ENCODE measurements at regions not wholly inside any gene's neighbourhood (a gene's known extent, or its start where the extent isn't known, plus 50 kb on each side); places are given as distances from the start of the nearest gene placed in this dataset.

DNA sequence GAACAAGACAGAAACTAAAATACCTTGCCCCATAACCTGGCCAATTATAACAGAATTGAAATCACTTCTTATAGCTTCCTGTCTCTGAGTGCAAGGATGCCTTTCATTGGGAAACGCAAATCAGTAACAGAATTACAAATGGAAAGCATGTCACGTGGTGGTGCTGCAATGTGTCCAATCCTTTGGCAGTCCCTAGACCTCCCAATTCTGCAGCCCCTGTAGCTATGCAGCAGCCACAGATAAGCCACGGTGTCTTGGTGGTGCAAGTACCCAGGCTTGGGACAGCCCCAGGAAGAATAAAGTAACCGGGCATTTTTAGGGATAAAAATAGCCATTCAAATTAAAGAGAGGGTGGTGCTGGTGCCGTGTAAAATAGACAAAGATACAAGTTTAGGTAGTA, 134.6 kb upstream of the CCN2 start:
- no peaks in the 10 kb centered on the region for H3K4me1 Mint-ChIP-seq (ENCODE audit: low read depth)

DNA sequence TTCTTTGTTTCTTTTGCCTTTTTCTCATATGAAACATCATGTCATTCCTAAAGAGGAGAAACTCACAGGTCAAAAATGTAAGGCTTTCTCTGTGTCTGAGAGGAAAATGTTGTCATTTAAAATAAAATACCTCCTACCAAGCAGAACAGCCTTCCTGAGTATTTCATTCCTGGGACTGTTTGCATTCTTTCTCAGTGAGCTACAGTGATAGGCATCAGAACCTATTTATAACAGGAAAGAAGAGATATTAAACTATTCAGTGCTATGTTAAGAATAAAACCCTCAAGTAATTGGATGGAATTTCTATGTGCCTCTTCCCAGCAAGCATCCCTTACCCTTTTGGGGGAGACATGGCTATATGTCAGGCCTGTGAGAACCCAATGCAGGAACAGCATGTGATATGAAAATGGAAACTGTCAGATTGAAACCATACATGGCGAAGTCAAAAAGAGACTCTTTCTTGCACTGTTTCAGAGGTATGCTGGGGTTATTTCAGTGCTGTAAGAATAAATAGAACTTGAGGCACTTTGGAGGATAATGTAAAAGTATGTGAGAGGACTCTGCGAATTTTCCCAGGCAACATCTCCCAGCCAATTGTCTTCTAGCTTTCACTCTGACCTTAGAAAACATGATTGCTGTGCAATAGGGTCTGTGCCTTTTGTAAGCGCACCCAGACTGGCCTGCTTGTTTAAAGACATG, 133.8 kb upstream of the CCN2 start:
- no peaks in the 10 kb centered on the region for H3K36me3 Mint-ChIP-seq (ENCODE audit: low read depth)
- Histone ChIP-seq H3K36me3 (ENCODE audit: insufficient read depth, low read length) (no peaks in the 10 kb centered on the region), H3K4me1 (ENCODE audit: insufficient read depth, low read length) (no peaks in the 10 kb centered on the region), H3K27ac (ENCODE audit: low read depth in 1 of 2, low read length in 2 of 2) (no peak overlapping the region), H3K4me3 (ENCODE audit: low read length) (no peak overlapping the region), H3K9me3 (ENCODE audit: control insufficient read depth in 1 of 2, insufficient read depth in 1 of 2, low read length in 2 of 2) (no peaks in the 10 kb centered on the region), H3K27me3 (ENCODE audit: control insufficient read depth in 1 of 2, insufficient read depth in 2 of 2, low read length in 2 of 2) (no peaks in the 10 kb centered on the region)
- peaks cover 2% of the 10 kb centered on the region for H3K9me3 Mint-ChIP-seq
- ATAC-seq (ENCODE audit: poor library complexity) (no peak), DNase-seq (no peak)
- TF ChIP-seq, protein P1, sequence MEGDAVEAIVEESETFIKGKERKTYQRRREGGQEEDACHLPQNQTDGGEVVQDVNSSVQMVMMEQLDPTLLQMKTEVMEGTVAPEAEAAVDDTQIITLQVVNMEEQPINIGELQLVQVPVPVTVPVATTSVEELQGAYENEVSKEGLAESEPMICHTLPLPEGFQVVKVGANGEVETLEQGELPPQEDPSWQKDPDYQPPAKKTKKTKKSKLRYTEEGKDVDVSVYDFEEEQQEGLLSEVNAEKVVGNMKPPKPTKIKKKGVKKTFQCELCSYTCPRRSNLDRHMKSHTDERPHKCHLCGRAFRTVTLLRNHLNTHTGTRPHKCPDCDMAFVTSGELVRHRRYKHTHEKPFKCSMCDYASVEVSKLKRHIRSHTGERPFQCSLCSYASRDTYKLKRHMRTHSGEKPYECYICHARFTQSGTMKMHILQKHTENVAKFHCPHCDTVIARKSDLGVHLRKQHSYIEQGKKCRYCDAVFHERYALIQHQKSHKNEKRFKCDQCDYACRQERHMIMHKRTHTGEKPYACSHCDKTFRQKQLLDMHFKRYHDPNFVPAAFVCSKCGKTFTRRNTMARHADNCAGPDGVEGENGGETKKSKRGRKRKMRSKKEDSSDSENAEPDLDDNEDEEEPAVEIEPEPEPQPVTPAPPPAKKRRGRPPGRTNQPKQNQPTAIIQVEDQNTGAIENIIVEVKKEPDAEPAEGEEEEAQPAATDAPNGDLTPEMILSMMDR (IDR thresholded peaks at IDR 0.05) = no peak
- peaks cover 4% of the 10 kb centered on the region for H3K27me3 Mint-ChIP-seq
- no peaks in the 10 kb centered on the region for H3K4me1 Mint-ChIP-seq (ENCODE audit: low read depth)
- no peak overlapping the region for H3K4me3 Mint-ChIP-seq
- CTCF ChIA-PET = no interaction called here
- intact Hi-C loops (cut with DNase I, micrococcal nuclease) = no loop called here
- no peak overlapping the region for H3K27ac Mint-ChIP-seq
- POLR2A ChIA-PET = no interaction called here

More for the DNA sequence above, 134.6 kb upstream of the CCN2 start:
- Histone ChIP-seq H3K27ac (ENCODE audit: low read depth in 1 of 2, low read length in 2 of 2) (no peak overlapping the region), H3K27me3 (ENCODE audit: control insufficient read depth in 1 of 2, insufficient read depth in 2 of 2, low read length in 2 of 2) (no peaks in the 10 kb centered on the region), H3K9me3 (ENCODE audit: control insufficient read depth in 1 of 2, insufficient read depth in 1 of 2, low read length in 2 of 2) (no peaks in the 10 kb centered on the region), H3K4me3 (ENCODE audit: low read length) (no peak overlapping the region), H3K36me3 (ENCODE audit: insufficient read depth, low read length) (no peaks in the 10 kb centered on the region), H3K4me1 (ENCODE audit: insufficient read depth, low read length) (no peaks in the 10 kb centered on the region)
- POLR2A ChIA-PET = no interaction called here
- Mint-ChIP-seq H3K27me3 (peaks cover 4% of the 10 kb centered on the region), H3K9me3 (peaks cover 2% of the 10 kb centered on the region), H3K4me3 (no peak overlapping the region), H3K27ac (no peak overlapping the region), H3K36me3 (ENCODE audit: low read depth) (no peaks in the 10 kb centered on the region)
- no peak for DNase-seq
- no peak for ATAC-seq (ENCODE audit: poor library complexity)
- intact Hi-C loops (cut with DNase I, micrococcal nuclease) = no loop called here
- TF ChIP-seq, protein P1 (IDR thresholded peaks at IDR 0.05) = no peak
- CTCF ChIA-PET = no interaction called here

DNA sequence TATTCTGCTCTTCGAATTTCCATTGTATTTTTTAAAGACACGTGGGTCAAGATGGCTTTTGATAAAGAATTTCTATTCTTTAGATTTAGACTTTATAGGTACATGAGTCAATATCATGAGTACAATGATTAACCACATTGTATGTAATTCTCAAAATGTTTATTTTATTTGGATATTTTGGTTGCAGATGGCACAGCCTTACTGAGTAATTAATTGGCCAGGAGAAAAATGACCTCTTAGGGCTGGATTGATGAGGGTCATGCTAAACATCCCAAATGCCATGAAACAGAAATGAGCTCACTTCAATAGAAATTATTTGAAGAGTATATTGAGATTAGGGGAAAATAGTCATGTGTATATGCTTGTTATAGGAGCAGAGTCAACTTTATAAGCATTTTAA, 131.2 kb upstream of the CCN2 start:
- Histone ChIP-seq H3K27me3 (ENCODE audit: control insufficient read depth in 1 of 2, insufficient read depth in 2 of 2, low read length in 2 of 2) (no peaks in the 10 kb centered on the region), H3K36me3 (ENCODE audit: insufficient read depth, low read length) (no peaks in the 10 kb centered on the region), H3K4me3 (ENCODE audit: low read length) (no peak overlapping the region), H3K4me1 (ENCODE audit: insufficient read depth, low read length) (no peaks in the 10 kb centered on the region), H3K9me3 (ENCODE audit: control insufficient read depth in 1 of 2, insufficient read depth in 1 of 2, low read length in 2 of 2) (no peaks in the 10 kb centered on the region), H3K27ac (ENCODE audit: low read depth in 1 of 2, low read length in 2 of 2) (no peak overlapping the region)
- DNase-seq (no peak), ATAC-seq (ENCODE audit: poor library complexity) (no peak)
- Mint-ChIP-seq H3K27ac (no peak overlapping the region), H3K4me3 (no peak overlapping the region), H3K9me3 (no peaks in the 10 kb centered on the region), H3K4me1 (ENCODE audit: low read depth) (no peaks in the 10 kb centered on the region), H3K36me3 (ENCODE audit: low read depth) (no peaks in the 10 kb centered on the region), H3K27me3 (peaks cover 4% of the 10 kb centered on the region)
- CTCF ChIA-PET = no interaction called here
- intact Hi-C loops (cut with DNase I, micrococcal nuclease) = no loop called here
- POLR2A ChIA-PET = no interaction called here
- TF ChIP-seq, protein P1 (IDR thresholded peaks at IDR 0.05) = no peak
